NCI-H2029 treated with DMSO at 0.1 percent for 48 hours (cell line): ENCODE measurements at regions not wholly inside any gene's neighbourhood (a gene's known extent, or its start where the extent isn't known, plus 50 kb on each side); places are given as distances from the start of the nearest gene placed in this dataset.
"Not testable (repeated sequence)": the region's sequence is repeated elsewhere in the genome, so short reads cannot be mapped to it uniquely, and the experiment has no call there.

Experiments
- DNase-seq: peaks from one replicate; lab custom pipeline; 2025; lab: John Stamatoyannopoulos, UW

DNA sequence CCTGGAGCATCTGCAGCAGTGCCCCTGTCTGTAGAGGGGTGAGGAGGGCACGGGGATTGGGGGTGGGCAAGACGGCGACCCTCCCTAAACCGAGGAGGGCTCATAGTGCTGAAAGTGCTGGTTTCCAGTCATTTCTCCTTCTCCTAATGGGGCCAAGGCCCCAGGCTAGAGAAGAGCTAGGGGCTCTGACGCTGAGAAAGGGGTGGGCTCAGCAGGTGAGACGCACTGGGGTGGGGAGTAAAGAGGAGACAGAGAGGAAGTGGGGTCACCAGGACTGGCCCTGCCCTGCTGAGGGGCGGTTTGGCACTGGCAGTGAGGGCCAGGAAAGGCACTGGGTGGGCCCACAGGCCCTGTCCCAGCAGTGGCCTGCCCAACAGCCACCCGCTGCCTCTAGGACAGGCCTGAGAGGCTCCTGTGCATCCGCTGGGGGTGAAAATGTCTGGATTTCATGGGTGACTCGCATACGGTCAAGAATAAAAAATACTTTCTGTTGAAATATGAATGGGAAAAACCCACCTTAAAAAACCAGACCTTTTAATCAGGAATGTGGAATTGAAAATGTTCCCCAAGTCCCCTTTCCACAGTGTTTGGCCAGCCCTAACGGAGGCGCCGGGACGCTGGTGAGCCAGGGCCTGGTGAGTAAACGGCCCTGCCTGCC lies 122.4 kb upstream of the SMURF2 start:
- no peak for DNase-seq

DNA sequence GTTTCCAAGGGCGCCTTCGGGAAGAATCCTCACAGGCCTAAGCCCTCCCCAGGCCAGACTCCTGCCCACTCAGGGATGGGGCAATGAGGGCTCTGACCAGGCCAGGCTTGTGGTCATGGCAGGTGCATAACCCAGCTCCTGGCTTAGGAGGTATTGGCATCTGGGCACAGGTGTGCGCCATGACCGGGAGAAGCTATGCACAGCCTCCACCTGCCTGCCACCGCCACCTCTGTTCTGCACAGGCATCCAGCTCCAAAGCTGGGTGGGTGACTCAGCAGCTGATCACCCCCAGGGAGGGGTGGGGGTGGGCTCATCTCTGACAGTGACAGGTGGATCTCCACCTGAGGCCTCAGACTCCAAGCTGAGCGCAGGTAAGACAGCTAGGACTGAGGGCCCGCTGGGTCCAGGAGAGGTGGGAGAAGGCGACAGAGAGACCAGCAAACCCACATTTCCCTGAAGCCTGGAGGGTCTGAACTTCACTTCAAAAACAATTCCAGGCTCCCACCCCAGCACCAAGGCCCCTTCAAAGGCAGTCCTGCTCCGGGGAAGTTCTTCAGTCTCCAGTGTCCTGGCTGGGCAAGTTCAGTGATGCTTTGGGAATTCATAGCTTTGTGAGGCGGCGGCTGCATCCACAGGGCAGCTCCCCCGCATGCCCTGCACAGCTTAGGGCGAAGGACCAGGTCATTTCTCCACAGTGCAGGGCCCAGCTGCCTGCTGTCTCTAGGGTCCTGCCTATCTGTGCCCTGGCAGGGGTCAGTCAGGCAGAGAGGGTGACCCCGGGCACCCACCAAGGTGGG lies 121.6 kb upstream of the SMURF2 start:
- no peak for DNase-seq

DNA sequence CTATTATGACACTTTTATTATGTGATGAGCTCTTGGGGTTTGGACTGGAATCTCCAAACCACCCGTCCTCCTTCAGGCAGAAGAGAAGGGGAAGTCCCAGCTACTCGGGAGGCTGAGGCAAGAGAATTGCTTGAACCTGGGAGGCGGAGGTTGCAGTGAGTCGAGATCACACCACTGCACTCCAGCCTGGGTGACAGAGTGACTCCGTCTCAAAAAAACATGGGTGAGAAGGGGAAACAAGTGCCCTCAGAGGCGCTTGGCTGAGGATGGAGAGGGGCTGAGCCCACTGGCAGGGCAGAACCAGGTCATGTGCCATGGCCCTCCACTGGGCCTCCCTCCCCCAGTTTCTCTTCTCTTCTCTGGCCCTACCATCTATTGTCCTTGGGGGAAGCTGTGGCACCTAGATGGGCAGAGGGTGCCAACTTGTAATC lies 120.9 kb upstream of the SMURF2 start:
- DNase-seq: no peak

DNA sequence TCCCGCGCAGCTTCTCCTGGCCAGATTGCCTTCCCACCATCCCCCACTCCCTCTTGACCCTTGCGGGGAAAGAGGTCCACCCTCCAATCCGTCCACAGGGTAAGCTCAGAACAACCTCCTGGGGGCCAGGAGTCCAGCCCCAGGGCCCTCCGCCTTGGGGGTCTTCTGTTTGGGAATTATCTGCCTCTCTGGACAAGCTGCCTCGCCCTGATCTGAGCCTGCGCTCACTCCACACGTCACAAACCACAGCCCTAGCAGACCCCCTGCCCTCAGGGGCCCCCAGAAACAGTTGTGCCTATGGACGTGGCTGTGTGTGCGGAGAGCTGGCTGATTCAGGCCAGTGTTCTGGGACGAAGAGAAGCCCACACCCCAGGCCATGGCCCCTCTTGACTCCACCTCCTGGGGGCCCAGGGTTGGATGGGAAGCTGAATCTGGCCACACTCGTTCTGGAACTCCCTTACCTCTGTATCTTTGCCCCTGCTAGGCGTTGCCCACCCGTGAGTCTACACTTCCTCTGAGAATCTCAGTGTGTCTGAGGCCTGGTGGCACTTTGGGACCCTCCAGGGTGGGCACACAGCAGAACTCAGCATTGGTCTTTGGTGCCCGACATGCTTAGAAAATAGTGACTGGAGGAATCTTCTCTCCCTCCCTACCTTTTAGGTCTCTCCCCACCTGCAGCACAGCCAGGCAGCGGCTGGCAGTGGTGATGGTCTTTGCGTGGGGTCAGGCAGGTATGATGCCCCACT lies 119.9 kb upstream of the SMURF2 start:
- no peak for DNase-seq

DNA sequence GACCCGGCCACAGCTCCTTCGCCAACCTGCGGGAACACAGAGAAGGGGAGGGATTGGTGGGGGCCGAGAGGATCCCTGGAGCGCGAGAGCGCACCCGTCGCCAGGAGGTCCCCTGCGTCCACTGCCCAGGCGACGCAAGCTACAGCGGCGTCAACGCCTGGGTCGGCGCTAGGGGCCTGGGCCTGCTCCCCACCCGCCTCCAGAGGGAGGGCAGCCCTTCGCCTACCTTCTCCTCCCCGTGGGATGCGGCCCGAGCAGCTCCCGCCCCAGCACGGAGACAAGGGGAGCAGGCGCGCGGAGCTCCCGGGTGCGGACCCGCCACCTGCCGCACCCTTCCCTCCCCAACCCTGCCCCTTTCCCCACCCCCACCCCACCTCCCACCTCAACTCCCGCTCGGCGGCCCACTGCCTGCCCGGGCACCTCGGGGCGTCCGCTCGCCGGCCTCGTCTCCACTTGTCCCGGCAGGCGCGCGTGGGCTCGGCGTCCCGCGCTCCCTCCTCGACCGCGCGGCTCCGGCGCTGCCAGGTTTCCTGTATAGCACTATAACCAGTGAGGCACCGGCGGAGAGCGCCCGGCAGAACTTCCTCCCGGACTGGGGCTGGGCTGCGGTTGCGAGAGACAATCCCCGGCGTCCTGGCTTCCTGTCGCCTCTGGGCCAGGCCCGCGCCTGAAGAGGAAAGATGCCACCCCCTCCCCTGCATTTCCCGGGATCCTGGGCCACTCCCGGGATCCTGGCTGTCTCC lies 119.1 kb upstream of the SMURF2 start:
- DNase-seq: no peak

DNA sequence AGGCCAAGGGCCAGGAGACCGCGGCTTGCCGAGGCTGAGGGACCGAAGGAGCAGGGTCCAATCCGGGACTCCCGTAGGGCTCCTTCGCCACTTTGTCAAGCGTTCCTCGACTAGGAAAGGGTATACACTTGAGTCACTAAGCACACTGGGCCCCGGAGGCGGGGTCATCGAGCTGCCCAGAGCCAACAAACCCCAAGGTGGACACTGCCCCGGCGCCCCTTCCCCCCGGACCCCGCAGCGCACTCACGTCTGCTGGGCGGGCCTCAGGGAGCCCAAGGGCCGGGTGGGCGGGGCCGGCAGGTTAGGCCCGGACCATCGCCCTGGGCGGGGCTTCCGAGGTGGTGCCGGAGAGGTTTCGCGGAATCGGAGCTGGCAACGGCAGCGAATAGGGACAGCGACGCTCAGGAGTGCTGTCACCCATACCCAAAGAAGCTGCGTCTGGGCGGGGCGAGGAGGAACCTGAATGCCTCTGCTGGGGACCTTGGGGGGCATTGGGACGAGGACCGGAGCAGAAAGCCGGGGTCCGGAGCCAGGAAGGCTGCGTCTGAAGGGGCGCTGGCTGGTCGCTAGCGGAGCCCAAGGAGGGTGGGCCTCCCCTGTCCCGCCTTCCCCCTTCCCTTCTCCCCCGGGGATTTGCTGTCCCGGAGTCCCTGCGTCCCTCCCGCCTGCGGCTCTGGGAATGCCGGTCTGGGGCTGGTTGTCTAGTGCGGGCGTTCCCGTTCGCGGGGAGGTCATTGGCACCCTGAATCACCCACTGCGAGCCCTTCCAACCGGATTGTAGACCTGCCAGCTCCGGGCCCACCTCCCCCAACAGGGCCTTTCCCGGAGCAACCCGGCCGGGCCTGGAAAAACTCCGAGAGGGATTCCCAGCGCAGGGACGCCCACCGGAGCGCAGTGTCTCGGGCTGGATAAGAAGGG lies 118.2 kb upstream of the SMURF2 start:
- peak; percentile 10 for DNase-seq

DNA sequence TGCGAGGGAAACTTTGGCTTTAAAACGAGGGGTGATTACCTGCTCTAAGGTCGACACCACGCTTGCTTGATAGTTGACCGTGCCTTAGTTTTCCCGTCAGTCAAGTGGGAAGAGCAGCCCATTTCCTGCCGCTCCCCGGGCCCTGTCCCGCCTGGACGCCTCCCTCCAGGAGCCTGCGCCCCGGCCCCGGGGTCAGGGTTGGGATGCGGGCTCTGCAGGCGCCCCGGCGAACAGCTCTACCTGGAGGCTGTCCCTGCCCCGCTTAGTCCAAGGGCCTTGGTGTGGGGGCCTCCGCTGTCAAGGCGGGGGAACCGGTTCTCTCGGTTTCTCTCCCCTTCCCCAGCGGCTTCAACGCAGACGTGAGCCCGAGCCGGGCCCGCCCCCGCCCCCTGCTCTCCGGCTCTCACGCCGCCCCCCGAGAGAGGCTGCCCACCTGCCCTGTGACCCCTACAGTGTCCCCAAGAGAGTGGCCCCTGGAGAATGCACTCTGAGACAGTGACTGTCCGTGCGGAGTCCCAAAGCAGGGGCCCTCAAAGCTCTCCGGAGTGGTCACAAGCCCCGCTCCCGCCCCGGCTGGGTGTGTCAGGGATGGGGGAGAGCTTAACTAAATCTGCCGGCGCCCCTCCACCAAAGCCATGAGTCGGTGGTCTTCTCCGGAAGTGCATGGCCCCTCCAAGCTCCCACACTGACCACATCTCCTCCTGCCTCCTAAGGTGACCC lies 117.4 kb upstream of the SMURF2 start:
- DNase-seq: no peak

DNA sequence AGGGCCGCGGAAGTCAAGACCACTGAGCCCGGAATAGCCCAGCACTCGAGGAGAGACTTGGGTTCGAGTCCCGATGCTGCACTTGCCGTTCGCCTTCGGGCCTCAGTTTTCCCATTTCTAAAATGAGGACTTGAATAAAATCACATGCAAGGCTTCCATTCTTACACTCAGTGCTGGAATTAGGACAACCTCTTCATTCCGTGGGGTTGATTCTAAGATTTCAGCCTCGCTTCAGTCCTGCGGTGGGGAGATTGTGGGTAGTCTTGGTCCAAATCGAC lies 116.9 kb upstream of the SMURF2 start:
- not testable (repeated sequence) for DNase-seq

DNA sequence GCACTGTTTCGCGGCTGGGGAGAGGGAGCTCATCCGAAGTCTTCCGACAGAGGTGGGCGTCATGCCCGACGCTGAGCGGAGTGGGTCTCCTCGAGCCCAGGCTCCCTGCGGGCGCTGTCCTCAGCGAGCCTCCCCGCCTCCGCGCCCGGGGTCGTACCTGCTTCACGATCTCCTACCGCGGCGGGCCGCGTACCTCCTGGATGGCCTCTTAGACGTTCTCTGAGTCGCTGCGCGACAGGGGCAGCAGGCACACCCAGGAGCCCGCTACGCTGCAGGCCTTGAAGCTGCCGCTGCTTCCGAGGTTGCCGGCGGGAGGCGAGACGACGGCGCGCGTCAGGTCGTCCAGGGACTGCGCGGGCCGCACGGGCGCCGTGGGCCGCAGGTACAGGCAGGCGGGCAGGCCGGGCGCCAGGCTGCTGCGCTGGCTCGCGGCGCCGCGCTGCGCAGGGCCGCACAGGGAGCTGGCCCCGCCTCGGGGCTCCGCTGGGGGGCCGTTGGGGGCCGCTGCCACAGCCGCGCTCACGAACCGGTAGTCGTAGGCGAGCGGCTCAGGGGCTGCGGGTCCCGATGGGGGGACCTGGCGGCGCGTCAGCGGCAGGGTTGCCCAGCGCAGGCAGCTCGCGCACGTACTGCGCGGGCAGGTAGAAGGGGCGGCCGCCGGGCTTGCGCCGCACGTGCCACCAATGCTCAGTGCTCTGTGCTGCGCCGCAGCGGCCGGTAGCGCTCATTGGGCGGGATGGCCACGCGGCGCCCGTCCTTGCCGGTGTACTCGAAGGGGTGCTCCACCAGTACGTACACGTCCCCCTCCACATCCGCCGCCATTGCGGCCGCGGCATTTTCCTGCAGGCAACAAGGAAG lies 116.4 kb upstream of the SMURF2 start:
- peak; percentile 10 for DNase-seq

DNA sequence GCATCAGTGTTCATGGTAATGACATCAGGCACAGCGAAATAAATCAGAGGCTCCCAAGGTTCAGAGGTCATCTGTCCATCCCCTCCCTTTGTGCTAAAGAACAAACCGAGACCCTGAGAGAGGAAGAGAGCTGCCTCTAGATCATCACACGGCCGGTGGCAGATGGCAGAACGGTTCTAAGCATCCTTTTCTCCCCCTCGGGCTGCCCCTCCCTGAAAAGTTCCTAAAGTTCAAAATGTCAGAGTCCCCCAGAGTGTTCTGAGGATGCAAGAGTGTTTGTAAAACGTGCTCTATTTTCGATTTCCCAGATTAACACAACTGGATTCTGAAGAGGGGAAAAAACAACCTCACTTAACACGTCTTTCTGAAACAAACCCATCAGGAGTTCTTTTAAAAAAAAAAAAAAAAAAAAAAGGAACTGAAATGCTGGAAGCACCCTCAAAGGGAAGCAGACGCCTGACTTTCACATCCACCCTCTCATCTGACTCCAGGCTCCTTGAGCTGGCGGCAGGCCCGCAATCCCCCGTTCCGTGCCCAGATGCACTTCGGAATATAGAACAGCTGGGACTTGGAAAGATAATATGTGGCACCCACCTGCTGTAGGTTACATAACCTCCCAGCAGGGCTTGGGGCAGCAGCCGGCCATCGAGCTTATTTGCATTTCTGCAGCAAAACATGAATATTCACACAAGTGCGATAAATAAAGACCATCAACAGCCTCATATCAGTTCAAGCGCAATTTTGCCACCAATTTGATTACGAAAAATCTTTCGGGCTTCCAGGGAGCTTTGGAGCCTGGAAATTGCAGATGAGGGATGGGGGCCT lies 115.5 kb upstream of the SMURF2 start:
- DNase-seq: peak; percentile 37

DNA sequence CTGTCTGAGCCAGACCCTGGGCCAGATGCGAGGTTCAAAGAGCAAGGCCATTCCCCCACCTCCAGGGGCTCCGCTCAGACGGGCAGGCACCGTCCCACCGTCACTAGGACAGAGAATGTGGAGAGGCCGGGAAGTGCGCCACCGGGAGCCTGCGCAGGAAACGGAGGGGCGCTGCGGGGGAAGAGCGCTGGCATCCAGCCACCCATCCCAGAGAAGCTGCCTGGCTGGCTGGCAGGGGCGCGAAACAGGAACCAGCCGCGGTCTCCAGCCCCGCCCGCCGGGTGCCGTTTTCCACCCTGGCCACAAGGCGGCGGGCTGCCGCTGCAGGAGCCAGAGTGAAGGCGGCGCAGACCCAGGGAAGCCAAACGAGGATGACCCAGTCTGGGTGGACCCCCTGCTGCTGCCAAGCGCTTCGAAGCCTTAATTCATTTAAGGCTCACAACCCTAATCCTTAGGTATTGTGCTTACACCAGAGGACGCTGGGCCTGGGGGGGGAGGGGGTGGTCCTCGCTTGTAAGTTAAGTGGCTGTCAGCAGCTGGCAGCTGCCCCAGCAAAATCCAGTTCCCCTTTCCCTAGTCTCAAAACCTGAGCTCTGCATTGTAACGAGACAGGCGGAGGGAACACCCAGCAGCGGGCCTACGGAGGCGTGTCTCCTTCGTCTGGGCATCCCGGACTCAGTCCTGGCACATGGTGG lies 114.8 kb upstream of the SMURF2 start:
- peak; percentile 54 for DNase-seq

DNA sequence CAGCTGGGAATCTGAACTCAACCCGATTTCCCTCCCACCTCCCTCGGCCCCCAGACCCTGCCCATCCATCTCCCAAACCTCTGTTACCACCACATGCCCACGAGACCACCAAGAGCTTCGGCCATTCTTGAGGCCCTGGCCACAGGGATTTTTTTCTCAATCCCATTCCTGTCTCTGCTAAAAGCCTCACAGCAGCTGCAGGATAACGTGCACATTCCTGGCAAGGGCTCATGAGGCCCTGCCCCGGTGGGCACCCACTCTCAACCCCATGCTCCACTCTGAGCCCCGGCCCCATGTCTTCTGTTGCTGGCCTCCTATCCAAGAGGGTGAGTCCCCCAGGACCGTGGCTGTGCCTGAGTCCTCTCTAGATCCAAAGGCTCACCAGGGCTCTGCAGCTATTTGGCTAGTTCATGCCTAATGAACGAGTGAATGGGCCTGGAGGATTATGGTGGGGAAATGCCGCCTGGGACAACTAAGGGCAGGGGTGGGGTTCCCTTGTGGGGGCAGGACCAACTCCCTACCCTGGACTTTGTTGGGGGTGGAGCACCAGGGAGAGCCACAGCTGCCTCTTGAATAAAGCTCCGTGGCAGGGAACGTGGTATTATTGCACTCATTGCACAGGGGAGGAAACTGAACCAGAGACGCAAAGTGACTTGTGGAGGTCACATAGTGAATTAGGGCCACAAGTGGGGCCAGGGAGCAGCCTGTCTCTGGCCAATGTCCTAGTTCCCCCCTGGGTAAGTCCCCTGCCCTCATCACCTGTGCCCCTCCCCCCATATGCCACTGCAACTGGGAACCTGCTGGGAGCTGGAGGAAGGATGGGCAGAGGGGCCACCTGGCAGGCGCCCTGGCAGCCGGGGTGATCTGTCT lies 113.8 kb upstream of the SMURF2 start:
- DNase-seq: no peak

DNA sequence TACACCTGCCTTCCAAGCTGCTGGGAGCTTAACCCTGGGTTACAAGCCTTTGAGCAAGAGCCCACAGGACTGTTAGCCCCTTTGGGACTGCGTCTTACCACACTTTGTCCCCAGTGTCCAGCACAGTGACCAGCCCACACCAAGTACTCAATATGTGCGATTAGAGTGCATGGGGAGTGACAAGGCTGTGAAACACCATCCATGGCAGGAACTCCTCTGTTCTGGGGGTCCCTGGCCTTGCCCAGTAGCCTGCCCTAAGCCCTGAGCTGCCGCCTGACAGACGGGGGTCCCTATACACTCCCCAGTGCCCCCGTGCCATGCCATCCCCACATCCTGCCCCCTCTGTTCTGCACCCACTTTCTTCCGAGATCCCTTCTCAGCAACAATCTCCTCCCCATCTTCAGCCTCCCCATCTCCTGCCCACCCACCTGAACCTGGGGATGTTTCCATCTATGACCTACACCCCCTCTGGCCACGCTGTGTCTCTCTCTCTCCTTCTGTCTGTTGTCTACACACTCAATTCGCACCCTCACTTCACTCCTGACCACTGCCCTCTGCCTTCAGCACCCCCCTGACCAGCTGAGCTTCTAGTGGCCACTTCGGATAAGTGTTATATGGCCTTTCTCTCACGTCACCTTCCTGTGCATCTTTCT lies 112.9 kb upstream of the SMURF2 start:
- no peak for DNase-seq

DNA sequence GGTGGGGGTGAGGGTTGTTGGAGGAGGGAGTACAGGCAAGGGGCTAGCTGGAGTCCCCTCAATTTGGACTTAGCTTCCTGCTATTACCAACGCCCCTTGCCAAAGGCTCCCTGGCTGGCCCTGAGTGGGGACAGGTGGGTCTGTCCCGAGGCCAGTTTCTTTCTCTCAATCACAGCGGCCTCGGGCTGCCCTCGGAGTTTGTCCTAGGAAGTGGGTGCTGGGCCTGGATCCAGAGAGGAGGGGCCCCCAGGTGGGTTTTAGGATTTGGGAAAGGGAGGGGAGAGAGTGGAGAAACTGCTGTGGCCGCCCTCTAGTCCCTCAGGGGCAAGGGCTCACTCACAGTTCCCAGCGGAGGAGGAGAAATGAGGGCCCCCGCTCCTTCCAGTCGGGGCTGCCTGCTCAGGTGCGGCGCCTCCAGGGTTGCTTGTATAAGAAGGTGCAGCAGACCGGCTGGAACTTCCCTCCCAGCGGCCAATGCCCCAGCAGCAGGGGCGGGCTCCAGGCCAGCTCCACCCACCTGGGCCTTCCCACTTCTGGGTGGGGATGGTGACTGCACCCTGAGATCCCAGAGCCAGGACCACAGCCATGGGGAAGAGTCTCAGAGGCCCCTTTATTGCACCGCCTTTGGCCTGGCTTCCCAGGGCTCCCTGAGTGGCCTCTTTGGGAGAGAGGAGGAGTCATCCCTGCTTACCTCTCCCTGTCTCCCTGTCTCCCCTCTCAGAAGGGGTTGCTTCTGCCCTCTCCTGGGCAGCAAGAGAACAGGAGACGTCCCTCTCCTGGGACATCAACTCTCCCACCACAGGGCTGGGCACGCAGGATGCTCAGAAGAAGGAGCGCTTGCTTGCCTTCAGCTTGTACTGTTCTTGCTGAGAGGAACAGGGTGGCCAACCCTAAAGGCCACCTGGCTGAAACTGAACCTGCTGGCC lies 112.0 kb upstream of the SMURF2 start:
- peak; percentile 38 for DNase-seq

DNA sequence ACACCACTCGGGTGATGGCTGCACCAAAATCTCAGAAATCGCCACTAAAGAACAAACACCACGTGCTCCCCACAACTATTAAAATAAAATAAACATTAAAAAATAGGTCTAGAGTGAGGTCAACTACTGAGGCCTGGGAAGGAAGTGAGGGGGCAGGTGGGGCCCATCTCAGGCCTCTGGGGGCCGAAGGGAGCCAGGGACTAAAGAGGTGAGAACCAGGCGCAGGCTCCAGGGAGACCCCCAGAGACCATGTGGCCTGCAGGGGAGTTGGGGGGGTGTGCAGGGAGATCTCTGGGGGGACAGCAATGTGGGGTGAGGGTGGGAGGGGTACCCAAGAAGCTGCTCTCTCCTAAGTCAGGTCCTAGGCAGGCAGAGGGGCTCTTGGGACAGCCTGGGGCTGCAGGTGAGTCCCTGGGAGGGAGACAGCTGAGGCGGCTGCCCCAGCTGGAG lies 111.3 kb upstream of the SMURF2 start:
- DNase-seq: no peak
